AG04450 (cell line): ENCODE measurements at regions not wholly inside any gene's neighbourhood (a gene's known extent, or its start where the extent isn't known, plus 50 kb on each side); places are given as distances from the start of the nearest gene placed in this dataset.

ENCODE experiments used
- CTCF ChIA-PET: fragments of 300-600, 350-600 bp; formaldehyde crosslinking; extraction: SDS; loops from one replicate; lab custom pipeline; 2022; ENCODE audit warnings: antibody characterized with exemption, inconsistent platforms; lab: Charles Lee
- POLR2A ChIA-PET: fragments of 350-600 bp; formaldehyde crosslinking; extraction: SDS; loops from one replicate; lab custom pipeline; 2021; ENCODE audit warnings: antibody characterized with exemption, inconsistent platforms; lab: Yijun Ruan, JAX
- DNase-seq: peaks from one replicate; pipeline ENCODE4 v3.0.0-alpha.2; 2011; ENCODE audit warnings: low read depth, low spot score
- H3K27ac ChIP-seq: one replicate; pipeline ENCODE4 v1.5.1; 2012; ENCODE audit warnings: low read depth, low read length, control low read depth
- H3K27me3 ChIP-seq: one replicate; pipeline ENCODE4 v1.6.0; 2012; ENCODE audit warnings: low read length; ENCODE audit not compliant: control insufficient read depth, insufficient read depth
- H3K4me3 ChIP-seq: 2 replicates; pipeline ENCODE4 v1.5.1; 2011; ENCODE audit warnings: mild to moderate bottlenecking, low read depth, low read length, control low read depth
- H3K9me3 ChIP-seq: 2 replicates; pipeline ENCODE4 v1.5.1; 2012; ENCODE audit warnings: low read length; ENCODE audit not compliant: control insufficient read depth, insufficient read depth
- TF ChIP-seq, protein P1 (sequence below): IDR thresholded peaks from 2 replicates; pipeline ENCODE4 v1.5.1; 2011; ENCODE audit warnings: low read depth, low read length, control low read depth, inconsistent platforms

- CTCF ChIA-PET, result no interaction called here
- peaks cover 4% of the 10 kb centered on the region for H3K9me3 ChIP-seq
- H3K4me3 ChIP-seq, result no peak overlapping the region
- TF ChIP-seq, protein P1, sequence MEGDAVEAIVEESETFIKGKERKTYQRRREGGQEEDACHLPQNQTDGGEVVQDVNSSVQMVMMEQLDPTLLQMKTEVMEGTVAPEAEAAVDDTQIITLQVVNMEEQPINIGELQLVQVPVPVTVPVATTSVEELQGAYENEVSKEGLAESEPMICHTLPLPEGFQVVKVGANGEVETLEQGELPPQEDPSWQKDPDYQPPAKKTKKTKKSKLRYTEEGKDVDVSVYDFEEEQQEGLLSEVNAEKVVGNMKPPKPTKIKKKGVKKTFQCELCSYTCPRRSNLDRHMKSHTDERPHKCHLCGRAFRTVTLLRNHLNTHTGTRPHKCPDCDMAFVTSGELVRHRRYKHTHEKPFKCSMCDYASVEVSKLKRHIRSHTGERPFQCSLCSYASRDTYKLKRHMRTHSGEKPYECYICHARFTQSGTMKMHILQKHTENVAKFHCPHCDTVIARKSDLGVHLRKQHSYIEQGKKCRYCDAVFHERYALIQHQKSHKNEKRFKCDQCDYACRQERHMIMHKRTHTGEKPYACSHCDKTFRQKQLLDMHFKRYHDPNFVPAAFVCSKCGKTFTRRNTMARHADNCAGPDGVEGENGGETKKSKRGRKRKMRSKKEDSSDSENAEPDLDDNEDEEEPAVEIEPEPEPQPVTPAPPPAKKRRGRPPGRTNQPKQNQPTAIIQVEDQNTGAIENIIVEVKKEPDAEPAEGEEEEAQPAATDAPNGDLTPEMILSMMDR, result no peak
- H3K27ac ChIP-seq, result no peak overlapping the region
- POLR2A ChIA-PET, result no interaction called here
- no peaks in the 10 kb centered on the region for H3K27me3 ChIP-seq
- no peak for DNase-seq
Observed at GRCh38 chr5:33361781-33362180, 79.0 kb upstream of the TARS1 start.

GRCh38 chr5:33362915-33363314, 77.8 kb upstream of the TARS1 start:
- TF ChIP-seq, protein P1, result no peak
- no peaks in the 10 kb centered on the region for H3K27me3 ChIP-seq
- H3K9me3 ChIP-seq, result peaks cover 4% of the 10 kb centered on the region
- no peak overlapping the region for H3K27ac ChIP-seq
- POLR2A ChIA-PET, result interaction anchor here (0.5 kb wide), 1 partner anchor 52 kb away, joined by 3 read pairs; no protein-coding TSS in a partner anchor
- CTCF ChIA-PET, result no interaction called here
- DNase-seq, result no peak
- H3K4me3 ChIP-seq, result no peak overlapping the region

GRCh38 chr5:33363537-33363936, 77.2 kb upstream of the TARS1 start:
- POLR2A ChIA-PET, result interaction anchor here (0.5 kb wide), 1 partner anchor 53 kb away, joined by 3 read pairs; no protein-coding TSS in a partner anchor
- CTCF ChIA-PET, result no interaction called here
- Histone ChIP-seq H3K27ac (no peak overlapping the region), H3K4me3 (no peak overlapping the region), H3K9me3 (peaks cover 4% of the 10 kb centered on the region), H3K27me3 (no peaks in the 10 kb centered on the region)
- no peak for DNase-seq
- TF ChIP-seq, protein P1, result no peak

- CTCF ChIA-PET, result no interaction called here
- H3K9me3 ChIP-seq, result peaks cover 4% of the 10 kb centered on the region
- no peak overlapping the region for H3K27ac ChIP-seq
- H3K4me3 ChIP-seq, result no peak overlapping the region
- no peak for DNase-seq
- POLR2A ChIA-PET, result no interaction called here
- TF ChIP-seq, protein P1, result no peak
- H3K27me3 ChIP-seq, result no peaks in the 10 kb centered on the region
Observed at GRCh38 chr5:33364406-33364805, 76.4 kb upstream of the TARS1 start.

GRCh38 chr5:33367416-33367815, 73.3 kb upstream of the TARS1 start:
- POLR2A ChIA-PET, result no interaction called here
- DNase-seq, result no peak
- CTCF ChIA-PET, result no interaction called here
- no peak overlapping the region for H3K4me3 ChIP-seq
- H3K27ac ChIP-seq, result no peak overlapping the region
- H3K9me3 ChIP-seq, result no peaks in the 10 kb centered on the region
- TF ChIP-seq, protein P1, result no peak
- H3K27me3 ChIP-seq, result no peaks in the 10 kb centered on the region
